ENCODE measurements at regions not wholly inside any gene's neighbourhood (a gene's known extent, or its start where the extent isn't known, plus 50 kb on each side); places are given as distances from the start of the nearest gene placed in this dataset.
A peak's percentile ranks its signal among the peaks of the same experiment; 100 is the strongest.
"Not testable (repeated sequence)": the region's sequence is repeated elsewhere in the genome, so short reads cannot be mapped to it uniquely, and the experiment has no call there.

DNA sequence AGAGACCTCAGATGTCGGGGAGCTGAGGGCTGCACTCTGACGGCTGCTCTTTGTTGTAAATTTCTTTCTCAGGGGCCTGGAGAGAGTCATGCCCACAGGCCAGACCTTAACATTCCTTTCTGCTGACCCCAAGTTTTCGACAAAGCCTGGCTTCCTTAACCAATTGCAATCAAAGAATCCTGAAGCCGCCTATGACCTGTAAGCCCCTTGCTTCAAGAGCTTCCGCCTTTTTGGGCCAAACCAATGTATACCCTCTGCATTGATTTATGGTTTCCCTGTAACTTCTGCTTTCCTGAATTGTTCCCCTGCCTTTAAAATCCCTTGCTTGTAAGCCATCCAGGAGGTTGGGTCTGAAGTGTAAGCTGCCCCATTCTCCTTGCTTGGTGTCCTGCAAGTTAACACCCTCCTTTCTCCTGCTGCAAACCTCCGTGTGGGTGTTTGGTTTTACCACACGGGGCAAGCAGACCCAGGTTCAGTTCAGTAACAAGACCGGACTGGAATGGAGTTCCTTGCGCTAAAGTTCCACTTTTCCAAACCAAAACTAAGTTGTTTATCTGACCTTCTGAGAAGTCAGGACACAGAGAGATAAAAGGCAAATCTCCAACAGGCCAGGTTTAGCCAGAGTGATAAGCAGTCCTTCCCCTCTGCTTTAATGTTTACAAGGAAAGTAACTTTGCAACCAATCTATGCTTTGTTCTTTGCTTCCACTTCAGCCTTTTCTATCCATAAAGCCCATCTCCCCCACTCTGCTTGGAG, 141.6 kb downstream of the KCNJ12 start:
- DNase-seq: no peak

- DNase-seq: no peak
These were observed 146.7 kb downstream of the KCNJ12 start for GRCh38 chr17:21522755-21523336.

GRCh38 chr17:21523497-21524210, 147.5 kb downstream of the KCNJ12 start:
- no peak for DNase-seq

DNA sequence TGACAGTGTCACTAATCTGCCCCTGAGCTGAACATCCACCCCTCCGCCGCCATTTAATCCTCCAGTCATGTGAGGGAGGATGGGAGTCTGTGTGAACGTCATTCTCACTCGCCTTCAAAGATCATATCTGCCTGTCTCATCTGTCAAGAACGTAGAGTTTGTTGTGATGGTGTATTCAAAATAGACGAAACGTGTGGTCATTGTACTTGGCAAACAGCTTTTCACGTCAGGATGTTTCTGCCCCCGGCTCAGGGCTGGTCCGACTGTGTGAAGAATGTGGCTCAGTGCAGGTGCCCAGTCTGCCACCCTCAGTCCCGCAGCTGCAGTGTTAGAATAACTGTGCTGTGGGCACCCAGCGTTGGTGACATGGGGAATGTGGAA, 148.0 kb downstream of the KCNJ12 start:
- no peak for DNase-seq

DNA sequence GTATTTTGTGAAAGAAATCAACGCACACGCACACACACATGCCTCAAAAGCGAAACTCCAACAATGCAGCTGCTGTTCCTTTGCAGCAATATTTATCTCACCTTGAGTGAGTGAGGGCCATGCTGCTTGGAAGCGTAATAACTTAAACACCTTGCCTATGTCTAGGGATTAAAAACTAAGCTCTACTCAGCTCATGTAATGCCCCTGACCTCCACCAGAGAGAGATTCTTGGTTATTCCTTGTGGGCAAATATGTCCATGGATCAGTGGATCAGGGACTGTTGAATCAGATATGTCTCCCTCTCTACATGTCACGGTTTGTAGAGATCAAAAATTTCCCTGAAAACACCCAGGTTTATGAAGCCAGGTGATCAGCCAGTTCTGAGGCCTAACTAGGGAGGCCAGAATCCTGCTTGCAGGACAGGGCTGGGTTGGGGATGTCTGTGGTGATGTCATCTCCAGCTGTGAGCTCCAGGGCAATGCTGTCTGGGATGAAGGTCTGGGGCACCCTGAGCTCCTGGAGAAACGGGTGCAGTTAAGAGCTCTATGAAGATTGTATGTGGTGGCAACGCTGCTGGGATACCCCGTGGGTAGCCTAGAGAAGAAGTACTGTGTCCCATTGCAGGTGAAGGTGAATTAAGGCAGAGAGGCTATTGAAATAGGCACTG, 149.4 kb downstream of the KCNJ12 start:
- no peak for DNase-seq

GRCh38 chr17:21528031-21528695, 152.0 kb downstream of the KCNJ12 start:
- DNase-seq: no peak

DNA sequence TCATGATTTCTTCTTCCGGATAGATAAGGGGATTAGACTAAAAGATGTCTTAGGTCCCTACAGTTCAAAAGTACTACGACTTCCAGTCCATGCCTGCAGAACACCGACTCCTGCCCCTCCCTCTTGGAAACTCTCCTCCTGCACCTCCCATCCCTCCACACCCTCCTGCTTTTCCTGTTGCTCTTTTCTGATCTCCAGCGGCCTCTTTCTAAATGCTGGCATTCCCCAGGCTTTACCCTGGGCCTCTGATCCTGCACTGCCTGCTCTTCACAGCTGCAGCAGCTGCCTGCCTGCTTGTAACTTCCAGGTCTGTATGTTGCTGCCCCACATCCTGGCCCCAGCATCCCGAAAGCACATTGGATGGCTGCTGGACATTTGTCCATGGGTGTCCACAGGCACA, 154.2 kb downstream of the KCNJ12 start:
- DNase-seq: no peak

- no peak for DNase-seq
These were observed 154.7 kb downstream of the KCNJ12 start for GRCh38 chr17:21530841-21531240.

DNA sequence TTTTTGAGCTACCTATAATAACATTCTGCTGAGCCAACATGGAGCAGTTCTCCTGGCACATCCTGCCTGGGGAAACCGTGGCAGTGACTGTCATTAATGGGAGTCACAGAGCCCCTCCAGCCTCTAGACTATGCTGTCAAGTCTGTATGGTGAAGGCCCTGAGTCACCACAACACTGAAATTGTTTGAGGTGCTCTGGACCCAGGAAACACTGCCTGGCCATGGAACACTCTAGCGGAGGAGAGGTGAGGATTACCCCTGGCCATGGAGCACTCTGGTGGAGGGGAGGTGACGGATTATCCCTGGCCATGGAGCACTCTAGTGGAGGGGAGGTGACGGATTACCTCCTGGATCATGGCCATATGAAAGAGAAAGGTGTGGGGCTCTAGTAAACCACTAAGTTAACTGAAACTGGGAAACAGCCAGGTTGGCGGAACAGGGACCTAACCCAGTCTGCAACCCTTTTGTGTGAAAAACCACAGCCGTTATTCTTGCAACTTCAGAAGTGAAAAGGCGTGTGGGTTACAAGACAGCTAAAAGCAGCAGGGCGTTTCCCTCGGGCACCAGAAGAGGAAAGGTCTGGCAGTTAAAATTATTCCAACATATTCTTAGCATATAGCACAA, 156.7 kb downstream of the KCNJ12 start:
- no peak for DNase-seq

GRCh38 chr17:21535686-21536375, 156.5 kb upstream of the KCNJ18 start:
- no peak for DNase-seq

DNA sequence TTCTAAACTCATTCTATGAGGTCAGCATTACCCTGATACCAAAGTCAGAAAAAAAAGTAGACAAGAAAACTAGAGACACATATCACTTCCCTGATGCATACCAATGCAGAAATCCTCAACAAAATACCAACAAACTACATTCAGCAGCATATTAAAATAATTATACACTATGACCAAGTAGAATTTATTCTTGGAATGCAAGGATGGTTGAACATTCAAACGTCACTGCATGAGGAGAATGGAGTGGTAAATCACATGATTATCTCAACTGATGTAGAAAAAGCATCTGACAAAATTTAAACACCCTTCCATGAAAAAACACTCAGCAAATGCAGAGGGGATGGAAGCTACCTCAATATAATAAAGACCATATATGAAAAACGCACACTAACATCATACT, 155.0 kb upstream of the KCNJ18 start:
- DNase-seq: no peak

- DNase-seq: no peak
These were observed 153.7 kb upstream of the KCNJ18 start for GRCh38 chr17:21538615-21539014.

DNA sequence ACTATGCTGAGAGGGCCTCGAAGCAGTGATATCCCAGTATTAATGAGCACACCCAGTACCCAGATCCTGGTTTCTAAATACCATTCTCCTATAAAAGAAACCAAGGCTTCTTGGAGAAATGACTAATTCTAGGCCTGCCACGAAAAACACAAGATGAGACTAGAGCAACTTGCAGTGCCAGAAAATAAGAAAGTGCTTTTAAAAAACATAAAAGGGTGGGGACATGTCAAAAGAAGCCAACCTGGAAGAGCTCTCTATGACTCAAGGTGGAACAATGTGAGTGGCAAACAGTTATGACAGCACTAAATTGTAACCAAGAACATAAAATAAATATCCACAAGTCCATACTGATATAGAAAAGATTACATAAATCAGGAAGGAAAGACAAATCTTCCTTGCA, 153.2 kb upstream of the KCNJ18 start:
- no peak for DNase-seq

DNA sequence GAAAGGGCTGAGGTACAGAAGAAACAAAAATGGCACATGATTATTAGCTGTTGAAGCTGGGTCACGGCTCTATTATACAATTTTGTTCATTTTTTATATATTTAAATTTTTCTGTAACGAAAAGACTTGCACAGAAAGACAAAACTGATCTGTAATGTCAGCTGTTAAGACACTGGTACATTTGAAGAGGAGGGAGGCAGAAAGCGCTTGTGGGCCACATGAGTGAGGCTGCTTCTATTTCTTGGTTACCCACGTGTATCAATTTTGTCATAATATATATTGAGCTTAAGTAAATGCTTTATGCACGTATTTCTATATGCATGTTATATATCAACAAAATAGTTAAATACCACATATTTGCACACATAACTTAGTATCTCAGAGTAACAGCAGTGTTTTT, 151.8 kb upstream of the KCNJ18 start:
- no peak for DNase-seq

GRCh38 chr17:21542070-21542469, 150.3 kb upstream of the KCNJ18 start:
- DNase-seq: no peak

DNA sequence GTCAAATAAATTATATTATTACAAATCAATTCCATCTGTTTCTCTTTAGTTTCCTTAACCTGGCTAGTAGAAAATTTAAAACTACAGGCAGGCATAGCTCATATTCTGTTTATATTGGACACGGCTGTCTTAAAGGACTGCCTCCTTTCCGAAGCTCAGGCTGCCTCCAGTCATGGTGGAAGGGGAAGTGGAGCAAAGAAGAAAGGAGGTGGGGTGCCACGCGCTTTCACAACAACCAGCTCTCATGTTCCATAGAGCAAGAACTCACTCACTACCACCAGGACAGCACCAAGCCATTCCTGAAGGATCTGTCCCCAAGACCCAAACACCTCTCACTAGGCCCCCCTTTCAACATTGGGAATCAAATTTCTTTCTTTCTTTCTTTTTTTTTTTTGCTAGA, 149.3 kb upstream of the KCNJ18 start:
- no peak for DNase-seq

GRCh38 chr17:21545064-21545463, 147.3 kb upstream of the KCNJ18 start:
- DNase-seq: no peak

DNA sequence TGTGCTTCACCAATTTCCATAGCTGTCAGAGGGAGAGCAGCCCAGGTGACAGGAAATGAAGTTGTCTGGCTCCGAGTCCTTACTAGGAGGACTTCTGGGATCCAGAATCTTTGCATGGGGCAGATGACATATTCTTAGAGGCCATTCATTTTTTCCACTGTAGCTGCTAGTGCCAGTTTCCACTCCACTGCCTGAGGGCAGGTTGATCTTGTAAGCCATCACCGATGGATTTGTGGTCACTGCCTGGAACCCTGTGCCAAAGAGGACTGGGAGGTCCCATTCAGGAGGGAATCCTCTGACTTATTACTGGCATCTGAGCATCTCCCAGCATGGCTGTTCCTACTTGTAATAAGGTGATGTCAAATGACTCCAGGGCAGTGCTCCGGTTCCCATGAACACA, 144.1 kb upstream of the KCNJ18 start:
- DNase-seq: no peak

GRCh38 chr17:21549107-21549687, 143.1 kb upstream of the KCNJ18 start:
- no peak for DNase-seq

DNA sequence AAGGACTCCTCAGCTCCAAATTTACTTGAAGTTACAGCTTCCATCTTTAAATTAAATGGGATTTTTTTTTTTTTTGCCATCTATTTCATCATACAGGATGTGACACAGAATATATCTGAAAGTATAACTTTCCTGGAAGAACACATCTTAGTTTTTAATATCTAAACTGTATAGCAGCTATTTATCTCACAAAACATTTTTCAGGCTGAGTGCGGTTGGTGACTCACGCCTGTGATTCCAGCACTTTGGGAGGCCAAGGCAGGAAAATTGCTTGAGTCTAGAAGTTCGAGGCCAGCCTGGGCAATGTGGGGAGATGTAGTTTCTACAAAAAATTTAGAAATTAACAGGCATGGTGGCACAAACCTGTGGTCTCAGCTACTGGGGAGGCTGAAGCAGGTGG, 142.3 kb upstream of the KCNJ18 start:
- not testable (repeated sequence) for DNase-seq

GRCh38 chr17:21551081-21551881, 141.0 kb upstream of the KCNJ18 start:
- peak; percentile 19 to 38 for DNase-seq

Data from AML-193 (cell line).